ENCODE measurements at regions not wholly inside any gene's neighbourhood (a gene's known extent, or its start where the extent isn't known, plus 50 kb on each side); places are given as distances from the start of the nearest gene placed in this dataset.
"Not testable (repeated sequence)": the region's sequence is repeated elsewhere in the genome, so short reads cannot be mapped to it uniquely, and the experiment has no call there.

DNA sequence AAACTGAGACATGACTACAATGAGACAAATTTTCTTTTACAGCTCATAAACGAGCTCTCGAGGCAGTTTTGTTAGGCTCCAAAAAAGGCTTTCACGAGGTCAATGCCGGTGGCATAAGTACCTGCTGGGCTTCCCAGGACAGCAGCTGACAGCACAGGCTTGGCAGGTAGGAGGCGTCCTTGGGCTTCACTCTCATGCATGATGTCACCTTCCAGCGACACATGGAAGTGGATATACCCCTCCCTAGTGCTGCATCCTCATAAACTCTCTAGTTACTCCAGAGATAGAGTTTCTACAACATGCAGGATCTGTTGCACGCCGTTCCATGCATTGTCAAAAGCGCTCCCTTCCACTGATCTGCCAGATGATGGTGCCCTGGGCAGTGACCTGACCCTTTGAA lies 112.5 kb upstream of the PAXBP1 start:
- no peak for DNase-seq (ENCODE audit: low read depth in 2 of 2)

GRCh38 chr21:32886339-32886738 lies 114.8 kb upstream of the PAXBP1 start:
- DNase-seq (ENCODE audit: low read depth in 2 of 2): no peak

- DNase-seq (ENCODE audit: low read depth in 2 of 2): no peak
Measured at GRCh38 chr21:32887026-32887425, 115.5 kb upstream of the PAXBP1 start.

GRCh38 chr21:32888971-32889370 lies 117.4 kb upstream of the PAXBP1 start:
- DNase-seq (ENCODE audit: low read depth in 2 of 2): peak; percentile 17 to 26

GRCh38 chr21:32889596-32889995 lies 118.0 kb upstream of the PAXBP1 start:
- peak; percentile 39 to 55 for DNase-seq (ENCODE audit: low read depth in 2 of 2)

DNA sequence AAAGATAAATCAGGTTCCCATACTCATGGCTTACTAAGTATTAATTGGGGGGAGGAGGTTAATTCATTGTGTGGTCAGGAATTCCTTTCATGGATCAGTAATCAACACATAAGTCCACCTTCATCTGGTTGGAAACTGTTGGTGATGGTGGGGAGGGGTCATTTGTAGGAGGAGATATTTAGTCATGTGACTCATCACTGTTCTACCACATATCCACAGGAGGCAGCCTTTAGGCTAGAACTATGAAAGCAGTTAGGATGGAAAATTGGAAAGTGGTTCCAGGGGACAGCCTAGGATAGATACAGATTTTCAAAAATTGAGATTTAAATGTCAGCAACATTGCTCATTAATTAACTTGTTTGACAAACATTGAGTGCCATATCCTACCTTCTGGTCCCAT lies 122.8 kb upstream of the PAXBP1 start:
- no peak for DNase-seq (ENCODE audit: low read depth in 2 of 2)

DNA sequence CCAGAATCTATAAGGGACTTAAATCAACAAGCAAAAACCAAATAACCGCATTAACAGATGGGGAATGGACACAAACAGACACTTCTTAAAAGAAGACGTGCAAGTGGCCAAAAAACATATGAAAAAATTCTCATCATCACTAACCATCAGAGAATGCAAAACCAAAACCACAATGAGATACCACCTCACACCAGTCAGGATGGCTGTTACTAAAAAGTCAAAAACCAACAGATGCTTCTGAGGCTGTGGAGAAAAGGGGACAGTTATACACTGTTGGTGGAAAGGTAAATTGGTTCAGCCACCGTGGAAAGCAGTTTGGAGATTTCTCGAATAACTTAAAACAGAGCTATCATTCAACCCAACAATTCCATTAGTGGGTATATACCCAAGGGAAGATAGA lies 124.9 kb upstream of the OLIG2 start:
- DNase-seq (ENCODE audit: low read depth in 2 of 2): no peak

GRCh38 chr21:32907521-32907920 lies 118.2 kb upstream of the OLIG2 start:
- DNase-seq (ENCODE audit: low read depth in 2 of 2): no peak

DNA sequence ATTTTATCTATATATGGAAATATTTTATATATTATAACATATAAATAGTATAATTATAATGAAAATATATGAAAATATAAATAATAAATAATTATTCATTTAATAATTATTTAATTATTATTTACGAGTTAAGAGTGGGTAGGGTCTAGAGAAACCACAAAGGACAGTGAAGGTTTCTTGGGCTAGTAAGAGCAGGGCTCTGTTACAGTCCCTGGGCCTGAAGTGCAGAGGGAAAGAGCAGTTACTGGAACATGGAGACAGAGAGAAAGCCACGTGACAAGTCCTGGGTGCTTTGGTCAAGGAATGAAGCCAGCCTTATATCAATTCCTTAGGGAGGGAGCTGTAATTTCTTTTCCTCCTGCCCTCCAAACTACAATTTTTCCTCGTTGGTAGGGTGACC lies 117.2 kb upstream of the OLIG2 start:
- no peak for DNase-seq (ENCODE audit: low read depth in 2 of 2)

DNA sequence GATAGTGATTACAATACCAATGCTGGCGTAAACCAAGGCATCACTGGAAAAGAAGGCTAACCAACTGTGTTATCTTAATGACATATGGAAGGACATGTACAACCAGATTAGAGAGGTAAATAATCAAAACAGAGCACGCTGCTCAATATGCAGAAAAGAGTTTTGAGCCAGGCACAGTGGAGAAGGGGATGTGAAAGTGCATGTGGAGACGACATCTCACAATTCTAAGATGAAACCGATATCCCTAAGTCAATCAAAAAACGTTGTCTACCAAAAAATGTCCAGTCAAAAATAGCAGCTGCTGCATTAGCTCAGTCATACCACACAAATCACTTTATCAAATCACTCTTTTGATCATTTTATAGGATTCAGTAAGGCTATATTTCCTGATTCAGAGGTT lies 116.3 kb upstream of the OLIG2 start:
- DNase-seq (ENCODE audit: low read depth in 2 of 2): no peak

- DNase-seq (ENCODE audit: low read depth in 2 of 2): no peak
Measured at GRCh38 chr21:32914424-32915039, 111.2 kb upstream of the OLIG2 start.

DNA sequence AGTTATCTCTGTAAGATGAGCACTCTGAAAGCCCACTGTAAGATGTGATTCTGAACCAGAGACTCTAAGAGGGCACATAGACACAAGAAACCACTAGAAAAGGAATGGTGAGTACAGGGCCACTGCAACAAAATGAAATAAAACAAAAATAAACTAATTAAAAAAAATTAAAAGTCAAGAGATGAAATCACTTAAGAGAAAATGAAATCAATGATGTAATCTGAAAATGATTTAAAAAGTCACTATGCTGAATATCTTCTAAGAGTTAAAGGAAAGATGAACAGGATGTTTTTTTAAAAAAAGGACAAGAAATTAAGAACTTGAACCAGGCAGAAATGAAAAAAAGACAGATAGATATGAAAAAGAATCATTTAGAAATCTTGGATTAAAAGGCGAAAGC lies 110.6 kb upstream of the OLIG2 start:
- DNase-seq (ENCODE audit: low read depth in 2 of 2): no peak

GRCh38 chr21:32916088-32916487 lies 109.6 kb upstream of the OLIG2 start:
- DNase-seq (ENCODE audit: low read depth in 2 of 2): no peak

DNA sequence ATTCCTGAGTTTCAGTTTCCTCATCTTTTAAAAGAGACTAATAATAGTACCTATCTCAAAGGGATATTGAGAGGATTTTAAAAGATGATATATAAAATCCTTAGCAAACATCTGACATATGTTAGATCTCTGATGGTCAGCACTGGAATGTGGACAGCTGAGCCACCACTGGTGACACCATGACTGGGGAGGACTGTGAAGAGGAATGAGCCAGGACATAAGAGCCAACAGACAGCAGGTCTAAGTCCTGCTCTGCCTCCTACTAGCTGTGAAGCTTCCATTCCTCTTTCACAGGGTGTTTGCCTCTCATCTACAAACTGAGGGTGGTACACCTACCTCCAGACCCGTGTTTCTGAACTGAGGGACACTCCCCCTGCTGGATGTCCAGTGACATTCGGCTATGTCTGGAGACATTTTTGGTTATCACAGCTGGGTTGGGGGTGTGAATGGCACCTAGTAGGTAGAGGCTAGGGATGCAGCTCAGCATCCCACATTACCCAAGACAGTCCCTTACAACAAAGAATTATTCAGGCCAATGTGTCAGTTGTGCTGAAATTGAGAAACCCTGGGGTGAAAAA lies 109.1 kb upstream of the OLIG2 start:
- no peak for DNase-seq (ENCODE audit: low read depth in 2 of 2)

- no peak for DNase-seq (ENCODE audit: low read depth in 2 of 2)
Measured at GRCh38 chr21:32917362-32918135, 108.2 kb upstream of the OLIG2 start.

DNA sequence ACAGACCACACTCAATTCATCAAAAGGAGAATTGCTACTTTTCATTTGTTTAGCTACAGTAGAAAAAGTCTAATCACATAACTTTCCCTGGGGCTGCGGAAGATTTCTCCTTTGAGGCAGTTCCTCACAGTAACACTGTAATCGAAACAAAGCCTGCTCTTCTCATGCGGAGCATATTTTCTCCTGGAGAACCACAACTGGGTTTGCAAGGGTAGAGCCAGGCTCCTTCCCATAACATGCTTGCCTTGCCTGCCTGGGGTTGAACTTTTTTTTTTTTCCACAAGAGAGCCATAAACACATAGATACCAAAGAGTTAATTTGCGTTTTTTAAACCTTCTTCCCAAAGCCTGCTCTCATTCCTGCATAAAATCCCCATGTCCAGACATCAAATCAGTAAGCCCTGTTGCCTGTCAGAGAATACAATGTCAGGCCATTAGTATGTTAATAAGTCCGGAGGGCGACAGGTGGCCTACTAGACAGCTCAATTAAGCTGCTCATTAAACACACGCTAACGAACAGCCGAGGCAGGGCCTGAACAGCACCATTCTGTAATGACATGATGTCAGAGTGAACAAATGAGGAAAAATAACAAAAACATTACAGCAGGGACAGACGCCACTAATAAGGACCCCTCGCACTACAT lies 107.1 kb upstream of the OLIG2 start:
- no peak for DNase-seq (ENCODE audit: low read depth in 2 of 2)

DNA sequence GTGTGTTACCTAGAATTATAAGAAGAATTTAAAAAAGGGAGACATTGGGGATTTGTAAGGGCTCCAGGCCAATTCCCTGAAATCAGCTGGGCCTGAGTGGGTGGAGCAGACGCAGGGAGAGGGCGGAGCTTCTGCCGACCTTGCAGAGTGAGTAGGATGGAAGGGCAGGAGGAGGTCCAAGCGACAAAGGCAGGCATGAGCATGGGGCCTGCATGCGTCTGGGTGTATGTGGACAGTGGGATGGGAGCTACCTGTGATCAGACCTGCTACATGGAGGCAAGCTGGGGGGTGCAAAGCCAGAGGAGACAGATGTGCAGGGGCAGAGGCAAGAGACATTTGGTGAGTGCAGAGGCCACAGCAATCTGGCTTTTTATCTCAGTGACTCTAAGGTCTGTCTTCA lies 105.3 kb upstream of the OLIG2 start:
- no peak for DNase-seq (ENCODE audit: low read depth in 2 of 2)

- DNase-seq (ENCODE audit: low read depth in 2 of 2): no peak
Measured at GRCh38 chr21:32921632-32922230, 104.0 kb upstream of the OLIG2 start.

DNA sequence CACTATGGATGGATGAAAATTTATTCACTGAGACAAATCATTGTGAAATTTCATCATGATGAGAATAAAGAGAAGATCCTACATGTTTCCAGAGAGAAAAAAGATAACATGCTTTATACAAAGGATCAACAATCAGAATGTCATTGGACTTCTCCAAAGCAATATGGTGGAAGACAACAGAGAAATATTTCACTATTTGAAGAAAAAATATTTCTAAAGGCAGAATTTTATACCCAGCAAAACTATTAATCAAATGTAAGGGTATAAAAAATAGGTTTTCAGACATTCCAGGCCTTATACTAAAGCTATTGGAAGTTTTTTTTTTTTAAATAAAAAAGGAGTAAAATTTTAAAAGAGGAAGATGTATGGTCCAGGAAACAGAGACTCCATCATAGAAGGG lies 100.6 kb upstream of the OLIG2 start:
- DNase-seq (ENCODE audit: low read depth in 2 of 2): no peak

DNA sequence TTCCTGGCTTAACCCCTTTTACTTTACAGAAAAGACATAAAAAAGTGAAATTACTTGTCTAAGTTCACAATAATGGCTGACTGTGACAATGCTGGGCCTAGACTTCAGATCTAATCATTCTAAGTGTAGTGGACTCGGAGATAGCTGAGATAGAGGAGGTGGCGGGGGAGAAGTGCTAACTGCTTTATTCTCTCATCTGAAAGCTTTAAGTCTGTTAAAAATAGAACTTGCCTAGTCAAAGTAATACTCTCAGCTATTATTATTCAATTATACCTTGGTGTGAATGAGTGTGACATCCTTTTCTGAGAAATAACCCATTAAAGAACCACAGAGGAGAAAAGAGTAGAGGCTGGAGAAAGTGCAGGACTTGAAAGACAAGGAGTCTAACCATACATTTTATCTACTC lies 96.1 kb upstream of the OLIG2 start:
- DNase-seq (ENCODE audit: low read depth in 2 of 2): no peak

DNA sequence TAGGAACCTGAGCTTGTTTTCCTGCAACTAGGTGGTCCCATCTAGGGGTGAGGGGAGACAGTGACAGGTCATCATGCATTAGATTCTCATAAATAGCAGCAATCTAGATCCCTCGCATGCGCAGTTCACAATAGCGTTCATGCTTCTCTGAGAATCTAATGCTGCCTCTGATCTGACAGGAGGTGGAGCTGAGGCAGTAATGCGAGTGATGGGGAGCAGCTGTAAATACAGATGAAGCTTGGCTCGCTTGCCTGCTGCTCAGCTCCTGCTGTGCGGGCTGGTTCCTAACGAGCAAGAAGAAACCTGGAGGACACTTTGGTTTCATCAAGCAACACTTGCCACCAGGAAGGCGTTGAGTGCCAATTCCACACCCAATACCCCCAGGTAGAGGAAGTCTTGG lies 95.1 kb upstream of the OLIG2 start:
- DNase-seq (ENCODE audit: low read depth in 2 of 2): no peak

- DNase-seq (ENCODE audit: low read depth in 2 of 2): not testable (repeated sequence)
Measured at GRCh38 chr21:32934068-32934467, 91.7 kb upstream of the OLIG2 start.
